Erythroblast (primary cell): ENCODE measurements at regions not wholly inside any gene's neighbourhood (a gene's known extent, or its start where the extent isn't known, plus 50 kb on each side); places are given as distances from the start of the nearest gene placed in this dataset.
"Not testable (repeated sequence)": the region's sequence is repeated elsewhere in the genome, so short reads cannot be mapped to it uniquely, and the experiment has no call there.

Source experiments
- DNase-seq, 2 experiments: peaks; one replicate each; lab custom pipeline; 2025; lab: John Stamatoyannopoulos, UW
- GATA1 ChIP-seq: IDR thresholded peaks from 2 replicates; pipeline ENCODE4 v1.6.1; 2011; ENCODE audit warnings: low read depth, mild to moderate bottlenecking, control low read depth, low read length, moderate library complexity
- POLR2A ChIP-seq: IDR thresholded peaks from 2 replicates; pipeline ENCODE4 v1.6.1; 2011; ENCODE audit warnings: mild to moderate bottlenecking, low read length

GRCh38 chr7:153406486-153406872 lies 645.7 kb upstream of the DPP6 start:
- TF ChIP-seq POLR2A (no peak), GATA1 (no peak)

GRCh38 chr7:153407291-153408046 lies 644.7 kb upstream of the DPP6 start:
- no peak for TF ChIP-seq GATA1
- DNase-seq: no peak

More at GRCh38 chr7:153406486-153406872, 645.7 kb upstream of the DPP6 start:
- no peak for DNase-seq

- no peak for DNase-seq
- TF ChIP-seq POLR2A (no peak), GATA1 (no peak)
Measured at GRCh38 chr7:153408360-153409335, 643.5 kb upstream of the DPP6 start.

- DNase-seq: not testable (repeated sequence)
Measured at GRCh38 chr7:153409567-153410342, 642.4 kb upstream of the DPP6 start.

- not testable (repeated sequence) for DNase-seq
Measured at GRCh38 chr7:153410997-153411642, 641.1 kb upstream of the DPP6 start.

- not testable (repeated sequence) for DNase-seq
Measured at GRCh38 chr7:153412114-153412823, 639.9 kb upstream of the DPP6 start.

GRCh38 chr7:153412824-153413198 lies 639.4 kb upstream of the DPP6 start:
- not testable (repeated sequence) for DNase-seq

GRCh38 chr7:153413199-153413539 lies 639.0 kb upstream of the DPP6 start:
- no peak for DNase-seq
- TF ChIP-seq GATA1 (no peak), POLR2A (no peak)

- TF ChIP-seq GATA1: no peak
- no peak for TF ChIP-seq POLR2A
- DNase-seq: no peak
Measured at GRCh38 chr7:153413540-153414287, 638.5 kb upstream of the DPP6 start.

GRCh38 chr7:153414288-153414629 lies 637.9 kb upstream of the DPP6 start:
- DNase-seq: no peak
- TF ChIP-seq GATA1: no peak
- no peak for TF ChIP-seq POLR2A

- no peak for DNase-seq
- TF ChIP-seq GATA1 (no peak), POLR2A (no peak)
Measured at GRCh38 chr7:153415632-153416031, 636.6 kb upstream of the DPP6 start.

- no peak for DNase-seq
- no peak for TF ChIP-seq GATA1
- no peak for TF ChIP-seq POLR2A
Measured at GRCh38 chr7:153422291-153423209, 629.6 kb upstream of the DPP6 start.
